ENCODE measurements at regions not wholly inside any gene's neighbourhood (a gene's known extent, or its start where the extent isn't known, plus 50 kb on each side); places are given as distances from the start of the nearest gene placed in this dataset.

DNA sequence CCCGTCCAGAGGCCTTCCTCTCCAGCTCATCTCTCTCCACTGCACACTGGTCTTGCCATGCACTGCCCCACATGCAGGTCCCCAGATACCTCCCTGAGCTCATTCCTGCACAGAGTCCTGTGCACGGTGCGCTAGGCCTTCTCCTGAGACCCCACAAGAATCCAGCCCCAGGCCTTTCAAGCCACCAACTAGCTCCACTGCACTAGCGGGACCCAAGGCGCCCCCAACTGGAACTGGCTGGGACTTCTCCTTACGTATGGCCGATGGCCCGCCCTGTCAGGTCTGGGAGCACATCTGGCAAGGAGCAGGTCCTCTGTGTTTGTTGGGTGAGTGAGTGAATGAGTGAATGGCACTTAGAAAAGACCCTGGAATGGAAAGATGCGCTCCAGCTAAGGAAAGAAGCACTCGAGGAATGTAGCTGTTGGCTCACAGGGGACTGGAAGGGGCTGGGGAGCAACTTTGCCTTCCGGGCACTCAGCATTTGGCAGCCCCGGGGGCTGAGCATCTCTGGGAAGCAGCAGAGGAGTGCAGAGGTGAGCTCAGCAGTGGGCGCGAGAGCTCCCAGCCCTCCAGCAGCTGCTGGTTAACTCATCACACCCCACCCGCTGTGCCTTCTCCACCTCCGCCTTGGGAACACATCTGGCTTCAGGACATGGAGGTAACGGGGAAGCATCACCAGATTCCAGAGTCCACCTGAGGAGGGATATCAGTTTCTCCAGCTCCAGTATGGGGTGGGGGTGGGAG, 223.1 kb downstream of the GLI2 start:
- Mint-ChIP-seq H3K9me3 (ENCODE audit: low read depth) (no peaks in the 10 kb centered on the region), H3K27me3 (no peaks in the 10 kb centered on the region), H3K4me3 (no peak overlapping the region), H3K36me3 (no peaks in the 10 kb centered on the region), H3K27ac (no peak overlapping the region), H3K4me1 (ENCODE audit: low read depth) (no peaks in the 10 kb centered on the region)

DNA sequence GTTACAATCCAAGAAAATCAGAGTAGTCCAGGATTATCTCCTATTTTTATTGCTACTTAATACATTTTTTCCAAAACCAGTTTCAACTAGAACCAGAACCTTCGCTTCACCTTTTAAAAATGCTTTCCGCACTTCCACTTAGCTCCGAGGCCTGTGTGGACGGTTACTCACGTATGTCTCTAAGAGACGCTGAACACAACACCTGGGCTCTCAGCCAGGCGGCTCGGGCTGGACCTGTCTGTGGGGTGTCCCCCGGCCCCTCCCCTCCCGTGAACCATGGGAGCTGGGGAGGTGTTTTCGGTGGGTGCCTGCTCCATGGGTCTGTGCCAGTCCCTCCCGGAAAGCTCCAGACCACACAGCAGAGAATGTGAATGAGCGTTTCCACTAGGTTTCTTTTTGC, 223.8 kb downstream of the GLI2 start:
- Mint-ChIP-seq H3K27ac (no peak overlapping the region), H3K4me1 (ENCODE audit: low read depth) (no peaks in the 10 kb centered on the region), H3K36me3 (no peaks in the 10 kb centered on the region), H3K27me3 (no peaks in the 10 kb centered on the region), H3K4me3 (no peak overlapping the region), H3K9me3 (ENCODE audit: low read depth) (no peaks in the 10 kb centered on the region)

DNA sequence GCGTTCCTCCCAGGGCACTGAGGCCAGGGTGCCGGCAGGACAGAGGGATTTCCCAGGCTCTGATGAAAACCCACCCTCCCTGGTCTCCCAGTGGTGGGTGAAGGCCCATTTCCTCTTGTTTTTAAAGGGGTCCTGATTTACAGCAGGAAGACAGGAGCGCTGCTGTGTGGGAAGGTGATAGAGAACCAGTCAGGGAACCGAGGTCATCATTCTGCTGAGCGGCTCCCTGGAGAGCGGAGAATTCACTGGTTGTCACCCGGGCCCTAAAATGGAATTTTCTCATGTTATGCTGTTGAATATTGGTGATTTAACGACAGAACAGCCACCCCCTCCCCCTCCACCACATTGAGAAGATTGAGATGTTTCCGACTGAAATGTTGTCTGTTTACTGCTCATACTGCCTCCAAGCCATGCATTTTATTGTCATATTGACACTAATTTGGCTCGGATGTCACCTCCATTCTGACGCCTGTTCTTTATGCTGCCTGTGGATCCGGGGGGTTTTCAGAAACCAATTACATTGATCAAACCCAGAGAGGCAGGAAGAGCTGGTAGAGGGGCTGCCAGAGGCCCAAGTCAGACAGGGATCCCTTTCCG, 225.2 kb downstream of the GLI2 start:
- H3K9me3 Mint-ChIP-seq (ENCODE audit: low read depth): no peaks in the 10 kb centered on the region
- no peaks in the 10 kb centered on the region for H3K4me1 Mint-ChIP-seq (ENCODE audit: low read depth)
- H3K4me3 Mint-ChIP-seq: no peak overlapping the region
- H3K27me3 Mint-ChIP-seq: no peaks in the 10 kb centered on the region
- H3K27ac Mint-ChIP-seq: no peak overlapping the region
- no peaks in the 10 kb centered on the region for H3K36me3 Mint-ChIP-seq

DNA sequence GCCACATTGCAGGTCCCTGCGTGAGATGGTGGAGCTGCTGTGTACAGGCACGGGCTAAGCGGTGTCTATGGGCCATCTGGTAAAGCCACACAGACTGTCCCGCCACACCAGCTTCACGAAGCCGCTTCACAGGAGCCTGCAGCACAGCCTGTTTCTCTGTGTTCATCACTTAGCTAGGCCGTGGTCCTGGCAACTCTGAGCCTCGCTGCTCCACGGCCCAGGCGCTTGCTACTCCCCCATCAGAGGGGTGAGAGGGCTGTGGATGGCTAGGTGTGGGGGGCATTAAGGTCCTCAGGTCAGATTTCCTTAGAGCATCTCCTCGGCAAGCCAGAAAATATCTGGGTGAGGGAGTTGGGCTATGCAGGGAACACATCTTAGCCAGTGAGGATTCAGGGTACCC, 225.7 kb downstream of the GLI2 start:
- Mint-ChIP-seq H3K36me3 (no peaks in the 10 kb centered on the region), H3K4me3 (no peak overlapping the region), H3K9me3 (ENCODE audit: low read depth) (no peaks in the 10 kb centered on the region), H3K27me3 (no peaks in the 10 kb centered on the region), H3K27ac (no peak overlapping the region), H3K4me1 (ENCODE audit: low read depth) (no peaks in the 10 kb centered on the region)

DNA sequence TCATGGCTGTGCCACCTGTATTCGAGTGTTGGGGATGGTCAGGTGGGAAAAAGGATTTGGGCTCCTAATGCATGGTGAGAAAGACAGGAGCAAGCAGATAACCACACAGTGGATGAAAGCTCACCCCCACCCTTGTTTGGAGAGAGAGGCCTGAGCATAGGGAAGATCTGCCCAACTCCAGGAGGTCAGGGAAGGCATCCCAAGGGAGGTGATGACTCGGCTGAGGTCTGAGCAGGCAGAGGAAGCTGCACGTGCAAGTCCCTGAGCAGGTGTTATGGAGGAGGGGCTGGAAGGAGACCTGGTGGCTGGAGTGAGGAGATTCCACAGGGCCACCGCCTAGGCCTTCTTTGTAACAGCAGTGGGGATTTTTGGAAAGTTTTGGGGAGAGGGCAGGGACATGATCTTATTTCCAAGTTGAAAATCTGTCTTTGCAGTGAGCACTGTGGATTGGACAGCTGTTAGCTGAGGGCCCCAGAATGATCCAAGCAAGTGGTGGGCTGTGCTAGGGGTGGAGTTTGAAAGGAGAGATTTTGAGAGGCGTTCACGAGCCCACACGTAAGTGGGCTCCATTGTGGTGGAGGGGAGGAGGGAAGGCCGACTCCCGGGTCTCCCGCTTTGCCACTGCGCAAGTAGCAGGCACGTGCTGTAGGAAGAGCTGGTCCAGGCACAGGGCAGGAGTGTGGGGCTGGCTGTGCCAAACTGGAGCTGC, 228.5 kb downstream of the GLI2 start:
- H3K4me1 Mint-ChIP-seq (ENCODE audit: low read depth): no peaks in the 10 kb centered on the region
- H3K4me3 Mint-ChIP-seq: no peak overlapping the region
- no peaks in the 10 kb centered on the region for H3K27me3 Mint-ChIP-seq
- H3K9me3 Mint-ChIP-seq (ENCODE audit: low read depth): no peaks in the 10 kb centered on the region
- H3K27ac Mint-ChIP-seq: no peak overlapping the region
- no peaks in the 10 kb centered on the region for H3K36me3 Mint-ChIP-seq

DNA sequence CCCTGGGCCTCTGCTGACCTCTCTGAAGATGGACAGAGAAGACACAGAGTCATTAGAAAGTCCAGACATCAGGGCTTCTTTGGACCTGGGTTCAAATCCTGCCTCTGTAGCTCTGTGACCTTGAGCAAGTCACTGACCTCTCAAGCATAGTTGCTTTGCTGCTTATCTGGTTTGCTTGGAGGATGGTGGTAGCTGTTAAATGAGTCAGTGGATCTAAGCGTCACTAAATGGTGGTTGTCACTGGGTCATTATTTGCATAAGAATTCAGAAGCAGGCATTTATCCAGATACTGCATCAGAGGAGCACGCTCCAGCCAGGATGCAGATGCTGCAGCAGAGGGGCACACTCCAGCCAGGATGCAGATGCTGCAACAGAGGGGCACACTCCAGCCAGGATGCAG, 229.2 kb downstream of the GLI2 start:
- Mint-ChIP-seq H3K27ac (no peak overlapping the region), H3K27me3 (no peaks in the 10 kb centered on the region), H3K4me1 (ENCODE audit: low read depth) (no peaks in the 10 kb centered on the region), H3K4me3 (no peak overlapping the region), H3K9me3 (ENCODE audit: low read depth) (no peaks in the 10 kb centered on the region), H3K36me3 (no peaks in the 10 kb centered on the region)

DNA sequence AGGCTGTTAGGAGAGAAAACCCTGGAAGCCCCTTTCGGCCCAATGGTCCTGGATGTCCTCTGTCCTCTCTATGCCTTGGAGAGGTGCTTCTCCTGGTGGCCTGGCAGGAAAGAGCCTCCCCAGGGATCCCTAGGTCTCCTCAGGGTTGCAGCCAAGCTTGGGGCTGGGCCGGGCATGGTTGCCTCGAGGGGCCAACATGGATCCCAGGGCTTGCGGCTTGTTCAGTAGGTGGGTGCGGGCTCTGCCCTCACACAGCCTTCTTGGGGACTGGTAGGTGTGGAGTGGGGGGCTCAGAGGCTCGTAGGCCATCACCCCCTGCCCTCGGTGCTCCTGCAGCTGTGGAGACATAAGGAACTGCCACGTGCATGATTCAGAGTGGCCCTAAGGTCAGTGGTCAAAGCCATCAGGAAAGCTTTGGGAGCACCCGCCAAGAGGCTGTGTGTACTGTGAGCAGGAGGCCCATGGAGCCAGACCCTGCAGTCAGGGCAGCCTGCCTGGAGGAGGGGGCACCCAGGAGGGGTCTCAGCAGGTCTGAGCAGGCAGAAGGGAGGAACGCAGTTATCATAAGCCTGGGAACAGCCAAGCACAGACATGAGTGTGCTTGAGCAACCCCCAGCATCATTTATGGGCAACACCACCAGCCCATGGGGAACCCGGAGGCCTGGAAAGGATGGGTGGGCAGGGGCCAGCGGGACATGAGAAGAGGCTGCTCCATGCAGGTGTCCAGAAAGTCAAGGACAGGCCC, 231.0 kb downstream of the GLI2 start:
- Mint-ChIP-seq H3K9me3 (ENCODE audit: low read depth) (no peaks in the 10 kb centered on the region), H3K4me1 (ENCODE audit: low read depth) (no peaks in the 10 kb centered on the region), H3K27me3 (no peaks in the 10 kb centered on the region), H3K4me3 (no peak overlapping the region), H3K36me3 (no peaks in the 10 kb centered on the region), H3K27ac (no peak overlapping the region)

DNA sequence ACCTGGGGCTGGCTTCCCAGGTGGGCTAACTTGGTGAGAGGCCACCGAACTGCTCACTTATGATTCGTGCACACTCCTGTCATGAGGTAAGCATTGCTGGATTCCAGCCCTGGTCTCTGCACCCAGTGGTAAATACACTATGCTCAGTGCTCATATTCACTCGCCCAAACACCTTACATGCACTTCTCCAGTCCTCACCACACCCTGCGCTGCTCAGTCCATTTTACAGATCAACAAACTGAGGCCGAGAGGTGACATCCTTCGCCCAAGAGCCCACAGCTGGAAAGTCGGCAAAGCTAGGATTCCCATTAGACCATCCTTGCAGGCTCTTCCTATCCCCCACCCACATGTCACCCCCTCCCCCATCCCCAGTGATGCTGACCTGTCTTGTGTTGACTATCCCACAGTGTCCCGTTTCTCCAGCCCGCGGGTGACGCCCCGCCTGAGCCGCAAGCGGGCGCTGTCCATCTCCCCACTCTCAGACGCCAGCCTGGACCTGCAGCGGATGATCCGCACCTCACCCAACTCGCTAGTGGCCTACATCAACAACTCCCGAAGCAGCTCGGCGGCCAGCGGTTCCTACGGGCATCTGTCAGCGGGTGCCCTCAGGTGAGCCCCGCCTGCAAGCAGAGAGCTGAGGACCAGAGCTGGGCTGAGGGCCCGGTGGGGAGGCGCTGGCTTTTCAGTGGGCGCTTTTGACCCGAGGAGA, 232.8 kb downstream of the GLI2 start:
- Mint-ChIP-seq H3K4me1 (ENCODE audit: low read depth) (no peaks in the 10 kb centered on the region), H3K27me3 (no peaks in the 10 kb centered on the region), H3K27ac (no peak overlapping the region)

DNA sequence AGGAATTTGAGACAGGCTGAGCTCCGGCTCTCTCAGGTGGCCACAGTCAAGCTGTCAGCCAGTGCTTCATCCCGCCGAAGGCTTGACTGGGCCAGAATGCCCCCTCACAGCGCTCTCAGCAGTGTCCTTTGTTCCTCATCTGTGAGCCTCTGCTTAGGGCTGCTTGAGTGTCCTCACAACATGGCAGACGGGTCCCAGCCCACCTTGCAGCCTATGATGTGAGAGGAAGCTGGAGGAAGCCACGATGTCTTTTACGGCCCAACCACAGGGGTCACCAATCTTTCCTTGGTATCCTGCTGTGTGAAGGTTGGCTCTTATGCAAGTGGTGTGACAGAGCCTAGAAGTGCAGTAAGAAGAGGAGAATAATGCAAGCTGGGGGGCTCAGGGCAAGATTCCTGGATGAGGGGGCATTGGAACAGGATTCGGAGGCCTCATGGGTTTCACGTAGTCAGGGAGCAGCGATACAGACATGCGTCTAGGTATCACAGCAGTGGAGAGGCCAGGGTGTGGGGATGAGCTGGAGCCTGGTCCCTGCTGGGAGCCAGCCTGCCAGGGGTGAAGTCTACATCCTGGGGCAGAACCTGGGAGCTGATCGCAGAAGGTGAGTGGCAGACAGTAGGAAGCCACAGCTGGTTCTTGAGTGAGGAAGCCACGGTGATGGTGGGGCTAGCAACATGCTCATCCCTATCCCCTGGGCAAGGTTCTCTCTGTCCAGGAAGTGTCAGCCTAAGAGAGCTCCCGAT, 234.1 kb downstream of the GLI2 start:
- Mint-ChIP-seq H3K27ac (no peak overlapping the region), H3K4me3 (no peak overlapping the region), H3K36me3 (no peaks in the 10 kb centered on the region), H3K27me3 (no peaks in the 10 kb centered on the region), H3K9me3 (ENCODE audit: low read depth) (no peaks in the 10 kb centered on the region), H3K4me1 (ENCODE audit: low read depth) (no peaks in the 10 kb centered on the region)

More for the DNA sequence above, 232.8 kb downstream of the GLI2 start:
- Mint-ChIP-seq H3K36me3 (no peaks in the 10 kb centered on the region), H3K9me3 (ENCODE audit: low read depth) (no peaks in the 10 kb centered on the region), H3K4me3 (no peak overlapping the region)

DNA sequence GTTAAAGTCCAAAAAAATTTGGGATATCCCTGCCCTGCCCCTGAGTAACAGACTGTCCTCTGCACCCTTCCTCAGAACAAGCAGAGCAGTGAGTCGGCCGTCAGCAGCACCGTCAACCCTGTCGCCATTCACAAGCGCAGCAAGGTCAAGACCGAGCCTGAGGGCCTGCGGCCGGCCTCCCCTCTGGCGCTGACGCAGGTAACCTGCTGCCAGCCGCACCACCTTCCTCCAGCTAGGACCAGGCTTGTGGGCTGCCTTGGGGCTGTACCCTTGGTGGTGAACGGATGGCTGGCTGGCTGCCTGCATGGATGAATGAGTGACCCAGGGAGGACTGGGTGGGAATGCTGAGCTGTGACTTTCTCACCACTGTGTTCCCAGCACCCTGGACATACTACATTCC, 236.2 kb downstream of the GLI2 start:
- Mint-ChIP-seq H3K27ac (no peak overlapping the region), H3K4me3 (no peak overlapping the region), H3K36me3 (no peaks in the 10 kb centered on the region), H3K9me3 (ENCODE audit: low read depth) (no peaks in the 10 kb centered on the region), H3K4me1 (ENCODE audit: low read depth) (no peaks in the 10 kb centered on the region), H3K27me3 (no peaks in the 10 kb centered on the region)

DNA sequence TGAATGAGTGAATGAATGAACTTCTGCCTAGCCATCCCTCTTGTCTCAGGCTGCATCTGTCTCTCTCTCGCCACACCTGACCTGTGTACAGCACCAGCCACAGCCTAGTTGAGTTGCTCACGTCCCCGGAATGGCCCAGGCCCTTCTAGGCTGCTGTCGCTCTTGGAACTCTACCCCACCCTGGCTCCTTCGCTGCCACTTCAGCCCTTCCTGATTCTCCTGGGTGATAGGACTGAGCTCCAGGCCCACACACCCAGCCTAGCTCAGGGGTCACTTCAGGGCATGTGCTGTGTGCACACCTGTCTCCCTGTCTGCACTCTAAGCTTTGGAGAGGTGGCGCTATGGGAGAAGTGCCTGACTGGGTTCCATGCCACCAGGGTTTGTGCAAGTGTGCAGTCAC, 236.6 kb downstream of the GLI2 start:
- Mint-ChIP-seq H3K27me3 (no peaks in the 10 kb centered on the region), H3K9me3 (ENCODE audit: low read depth) (no peaks in the 10 kb centered on the region), H3K4me1 (ENCODE audit: low read depth) (no peaks in the 10 kb centered on the region), H3K27ac (no peak overlapping the region), H3K36me3 (no peaks in the 10 kb centered on the region), H3K4me3 (no peak overlapping the region)

DNA sequence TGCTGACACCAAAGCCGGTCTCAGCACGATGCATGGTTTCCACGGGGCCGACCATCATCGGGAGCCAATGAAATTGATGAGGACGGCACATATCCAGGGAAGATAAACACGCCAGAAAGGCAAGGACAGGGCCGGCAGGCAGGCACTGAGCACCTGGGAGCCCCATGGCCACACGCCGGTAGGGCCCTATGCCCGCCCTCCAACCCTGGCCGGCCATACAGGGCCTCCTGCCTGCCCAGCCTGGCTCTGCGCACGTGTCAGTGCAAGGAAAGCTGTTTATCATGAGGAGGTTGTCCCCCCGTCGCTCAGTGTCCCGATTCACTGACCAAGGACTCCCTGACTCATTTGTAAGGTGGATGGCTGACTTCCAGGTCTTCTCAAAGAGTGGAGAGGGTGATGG, 237.5 kb downstream of the GLI2 start:
- Mint-ChIP-seq H3K27ac (no peak overlapping the region), H3K36me3 (no peaks in the 10 kb centered on the region), H3K27me3 (no peaks in the 10 kb centered on the region), H3K9me3 (ENCODE audit: low read depth) (no peaks in the 10 kb centered on the region), H3K4me1 (ENCODE audit: low read depth) (no peaks in the 10 kb centered on the region), H3K4me3 (no peak overlapping the region)

DNA sequence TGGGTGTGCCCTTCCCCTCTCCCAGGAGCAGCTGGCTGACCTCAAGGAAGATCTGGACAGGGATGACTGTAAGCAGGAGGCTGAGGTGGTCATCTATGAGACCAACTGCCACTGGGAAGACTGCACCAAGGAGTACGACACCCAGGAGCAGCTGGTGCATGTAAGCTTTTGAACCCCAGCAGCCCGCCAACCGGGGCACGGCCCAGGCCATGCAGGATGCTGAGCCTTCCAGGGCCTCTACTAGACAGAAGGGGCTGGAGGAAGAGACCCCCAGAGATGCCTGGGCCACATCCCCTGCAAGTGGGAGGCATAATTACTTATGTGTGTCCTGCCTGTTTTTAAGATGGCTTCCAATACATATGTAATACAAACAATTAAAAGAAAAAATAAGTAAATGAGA, 239.3 kb downstream of the GLI2 start:
- Mint-ChIP-seq H3K4me3 (no peak overlapping the region), H3K4me1 (ENCODE audit: low read depth) (no peaks in the 10 kb centered on the region), H3K27me3 (no peaks in the 10 kb centered on the region), H3K9me3 (ENCODE audit: low read depth) (no peaks in the 10 kb centered on the region), H3K36me3 (no peaks in the 10 kb centered on the region), H3K27ac (no peak overlapping the region)

Measured in activated naive CD8-positive, alpha-beta T cell (primary cell).